IPS-18a (cell line): ENCODE measurements at regions not wholly inside any gene's neighbourhood (a gene's known extent, or its start where the extent isn't known, plus 50 kb on each side); places are given as distances from the start of the nearest gene placed in this dataset.
A peak's percentile ranks its signal among the peaks of the same experiment; 100 is the strongest.

ENCODE experiments used
- H3K27ac ChIP-seq: one replicate; pipeline ENCODE4 v1.5.1; 2013; ENCODE audit warnings: low read length
- H3K27me3 ChIP-seq: one replicate; pipeline ENCODE4 v1.6.1; 2013; ENCODE audit warnings: mild to moderate bottlenecking, low read length; ENCODE audit not compliant: control insufficient read depth, insufficient read depth
- H3K36me3 ChIP-seq: one replicate; pipeline ENCODE4 v1.6.1; 2013; ENCODE audit warnings: low read depth, low read length; ENCODE audit not compliant: control insufficient read depth
- H3K4me1 ChIP-seq: one replicate; pipeline ENCODE4 v1.6.1; 2013; ENCODE audit warnings: low read depth, low read length; ENCODE audit not compliant: control insufficient read depth
- H3K4me3 ChIP-seq: one replicate; pipeline ENCODE4 v1.5.1; 2013; ENCODE audit warnings: low read length
- H3K9ac ChIP-seq: one replicate; pipeline ENCODE4 v1.6.1; 2013; ENCODE audit warnings: mild to moderate bottlenecking, low read length, moderate library complexity
- H3K9me3 ChIP-seq: one replicate; pipeline ENCODE4 v1.6.1; 2013; ENCODE audit warnings: low read depth, low read length; ENCODE audit not compliant: control insufficient read depth

DNA sequence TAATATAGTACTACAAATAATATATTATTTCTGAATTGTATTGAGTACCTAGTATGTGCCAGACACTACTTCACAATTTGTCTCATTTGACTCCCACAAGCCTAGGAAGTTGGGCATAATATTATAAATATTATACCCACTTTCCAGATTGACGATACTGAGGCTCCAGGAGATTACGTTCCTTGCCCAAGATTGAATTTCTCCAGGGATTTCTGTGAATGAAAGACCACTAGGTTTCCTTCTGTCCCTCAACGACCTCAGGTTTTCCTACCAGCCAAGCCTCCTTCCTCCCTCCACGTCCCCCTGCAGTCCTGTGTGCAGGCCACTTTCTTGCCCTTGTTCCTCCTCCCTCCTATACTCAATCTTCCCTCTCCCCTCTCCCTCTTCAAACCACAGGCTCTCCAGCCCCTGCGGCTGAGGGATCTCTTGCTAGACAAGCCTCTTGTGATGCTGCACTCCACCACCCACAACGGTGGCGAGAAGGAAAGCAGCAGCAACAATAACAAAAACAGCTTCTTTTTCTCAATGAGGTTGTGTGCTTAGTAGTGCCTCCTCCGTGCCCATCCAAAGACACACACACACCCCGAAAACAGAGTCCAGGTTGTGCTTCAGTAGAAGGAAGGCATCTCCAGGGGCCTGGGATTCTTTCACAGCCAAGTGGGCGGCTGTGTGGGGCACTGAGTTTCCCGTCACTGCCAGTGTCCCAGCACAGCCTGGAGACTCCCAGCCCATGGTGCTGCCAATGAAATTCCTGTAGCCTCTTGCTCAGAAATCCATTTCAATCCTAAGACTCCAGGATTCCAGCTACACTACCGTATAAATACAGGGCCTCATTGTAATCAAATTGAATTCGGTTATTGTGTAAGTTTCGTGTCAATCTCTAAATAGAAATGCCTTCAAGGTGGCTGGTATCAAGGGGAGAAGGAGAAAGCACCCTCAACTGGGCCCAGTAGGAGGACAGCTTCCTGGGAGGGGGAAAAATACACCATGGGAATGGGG lies 94.4 kb downstream of the NCR2 start:
- Histone ChIP-seq H3K27me3 (peaks cover 69% of the 10 kb centered on the region), H3K9ac (no peak overlapping the region), H3K4me1 (peaks cover 26% of the 10 kb centered on the region), H3K36me3 (no peaks in the 10 kb centered on the region), H3K27ac (no peak overlapping the region), H3K9me3 (no peaks in the 10 kb centered on the region), H3K4me3 (no peak overlapping the region)

DNA sequence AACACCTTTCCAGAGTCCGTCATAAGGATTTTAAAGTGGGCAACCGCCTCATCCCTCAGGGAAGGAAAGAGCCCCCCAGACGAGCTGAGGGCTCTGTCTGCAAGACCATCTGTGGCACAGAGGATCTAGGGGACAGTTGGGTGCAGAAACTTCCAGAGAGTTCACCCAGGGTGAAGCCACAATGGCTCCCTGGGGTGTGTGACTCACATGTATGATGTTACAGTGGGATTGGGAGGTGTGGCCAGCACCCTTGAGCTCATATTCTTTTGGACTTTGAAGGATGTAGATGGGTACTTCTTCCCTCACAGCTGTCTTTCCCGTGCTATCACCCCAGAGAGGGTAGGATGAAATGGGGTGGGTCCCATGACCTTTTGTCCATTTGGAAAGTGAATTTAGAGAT lies 95.5 kb downstream of the NCR2 start:
- no peak overlapping the region for H3K4me3 ChIP-seq
- no peak overlapping the region for H3K9ac ChIP-seq
- peaks cover 58% of the 10 kb centered on the region for H3K27me3 ChIP-seq
- H3K27ac ChIP-seq: no peak overlapping the region
- H3K36me3 ChIP-seq: no peaks in the 10 kb centered on the region
- no peaks in the 10 kb centered on the region for H3K9me3 ChIP-seq
- H3K4me1 ChIP-seq: peaks cover 30% of the 10 kb centered on the region

GRCh38 chr6:41432280-41432679 lies 96.9 kb downstream of the NCR2 start:
- no peak overlapping the region for H3K27ac ChIP-seq
- no peaks in the 10 kb centered on the region for H3K36me3 ChIP-seq
- peaks cover 21% of the 10 kb centered on the region for H3K4me1 ChIP-seq
- peaks cover 44% of the 10 kb centered on the region for H3K27me3 ChIP-seq
- no peak overlapping the region for H3K4me3 ChIP-seq
- H3K9ac ChIP-seq: no peak overlapping the region
- no peaks in the 10 kb centered on the region for H3K9me3 ChIP-seq

DNA sequence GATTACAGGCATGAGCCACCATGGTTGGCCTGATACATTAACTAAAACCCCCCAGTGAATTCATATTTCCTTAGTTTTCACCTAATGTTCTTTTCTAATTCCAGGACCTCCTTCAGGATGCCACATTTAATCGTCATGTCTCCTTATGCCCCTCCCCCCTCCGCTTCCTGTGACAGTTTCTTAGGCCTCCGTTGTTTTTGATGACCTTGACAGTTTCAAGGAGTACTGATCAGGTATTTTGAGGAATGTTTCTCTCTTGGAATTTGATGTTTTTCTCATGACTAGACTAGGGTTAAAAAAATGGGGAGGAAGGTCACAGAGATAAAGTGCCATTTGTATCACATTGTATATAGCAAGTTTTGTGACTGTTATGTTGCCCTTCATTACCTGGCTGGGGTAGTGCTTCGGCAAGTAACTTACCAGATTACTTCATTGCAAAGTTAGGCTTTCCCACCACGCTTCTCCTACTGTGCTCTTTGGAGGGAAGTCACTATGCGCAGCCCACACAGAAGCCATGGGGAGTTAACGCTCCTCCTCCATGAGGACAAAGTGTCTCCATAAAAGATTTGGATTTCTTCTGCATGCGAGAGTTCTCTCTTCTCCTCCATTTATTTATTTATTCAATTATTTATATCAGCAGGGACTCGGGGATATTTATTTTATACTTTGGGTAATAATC lies 99.5 kb downstream of the NCR2 start:
- Histone ChIP-seq H3K9me3 (no peaks in the 10 kb centered on the region), H3K27me3 (peaks cover 35% of the 10 kb centered on the region), H3K36me3 (no peaks in the 10 kb centered on the region), H3K9ac (no peak overlapping the region), H3K27ac (no peak overlapping the region), H3K4me1 (peaks cover 11% of the 10 kb centered on the region), H3K4me3 (no peak overlapping the region)

DNA sequence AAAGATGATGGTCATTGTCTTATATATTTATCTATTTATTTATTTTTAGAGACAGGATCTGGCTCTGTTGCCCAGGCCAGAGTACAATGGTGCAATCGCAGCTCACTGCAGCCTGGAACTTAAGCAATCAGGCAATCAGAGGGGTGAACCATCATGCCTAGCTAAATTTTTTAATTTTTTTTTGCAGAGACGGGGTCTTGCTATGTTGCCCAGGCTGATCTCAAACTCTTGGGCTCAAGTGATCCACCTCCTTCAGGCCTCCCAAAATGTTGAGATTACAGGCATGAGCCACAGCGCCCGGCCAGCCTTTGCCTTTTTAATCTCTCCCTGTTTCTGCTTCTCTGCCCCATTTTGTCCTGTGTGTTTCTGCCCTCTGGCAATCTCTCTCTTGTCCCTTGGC lies 102.2 kb downstream of the NCR2 start:
- H3K4me1 ChIP-seq: peaks cover 15% of the 10 kb centered on the region
- peaks cover 30% of the 10 kb centered on the region for H3K27me3 ChIP-seq
- no peak overlapping the region for H3K4me3 ChIP-seq
- no peaks in the 10 kb centered on the region for H3K9me3 ChIP-seq
- no peaks in the 10 kb centered on the region for H3K36me3 ChIP-seq
- H3K9ac ChIP-seq: no peak overlapping the region
- no peak overlapping the region for H3K27ac ChIP-seq

DNA sequence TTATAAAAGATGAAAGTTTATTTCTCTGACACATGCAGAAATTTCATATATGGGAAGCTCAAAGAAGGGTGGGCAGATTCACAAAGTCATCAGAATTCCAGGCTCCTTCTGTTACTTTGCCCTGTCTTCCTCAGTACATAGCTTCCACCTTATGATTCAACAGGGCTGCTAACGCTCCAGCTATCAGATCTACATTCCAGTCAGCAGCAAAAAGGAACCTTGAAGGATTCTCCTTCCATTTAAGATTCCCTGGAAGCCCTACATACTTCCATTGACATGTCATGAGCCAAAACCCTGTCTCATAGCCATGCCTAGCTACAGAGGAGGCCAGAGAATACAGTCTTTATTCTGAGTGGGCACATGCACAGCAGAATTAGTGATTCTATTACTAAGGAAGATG lies 103.3 kb downstream of the NCR2 start:
- Histone ChIP-seq H3K27me3 (peaks cover 33% of the 10 kb centered on the region), H3K4me3 (no peak overlapping the region), H3K36me3 (no peaks in the 10 kb centered on the region), H3K4me1 (peaks cover 19% of the 10 kb centered on the region), H3K9ac (no peak overlapping the region), H3K9me3 (no peaks in the 10 kb centered on the region), H3K27ac (no peak overlapping the region)

DNA sequence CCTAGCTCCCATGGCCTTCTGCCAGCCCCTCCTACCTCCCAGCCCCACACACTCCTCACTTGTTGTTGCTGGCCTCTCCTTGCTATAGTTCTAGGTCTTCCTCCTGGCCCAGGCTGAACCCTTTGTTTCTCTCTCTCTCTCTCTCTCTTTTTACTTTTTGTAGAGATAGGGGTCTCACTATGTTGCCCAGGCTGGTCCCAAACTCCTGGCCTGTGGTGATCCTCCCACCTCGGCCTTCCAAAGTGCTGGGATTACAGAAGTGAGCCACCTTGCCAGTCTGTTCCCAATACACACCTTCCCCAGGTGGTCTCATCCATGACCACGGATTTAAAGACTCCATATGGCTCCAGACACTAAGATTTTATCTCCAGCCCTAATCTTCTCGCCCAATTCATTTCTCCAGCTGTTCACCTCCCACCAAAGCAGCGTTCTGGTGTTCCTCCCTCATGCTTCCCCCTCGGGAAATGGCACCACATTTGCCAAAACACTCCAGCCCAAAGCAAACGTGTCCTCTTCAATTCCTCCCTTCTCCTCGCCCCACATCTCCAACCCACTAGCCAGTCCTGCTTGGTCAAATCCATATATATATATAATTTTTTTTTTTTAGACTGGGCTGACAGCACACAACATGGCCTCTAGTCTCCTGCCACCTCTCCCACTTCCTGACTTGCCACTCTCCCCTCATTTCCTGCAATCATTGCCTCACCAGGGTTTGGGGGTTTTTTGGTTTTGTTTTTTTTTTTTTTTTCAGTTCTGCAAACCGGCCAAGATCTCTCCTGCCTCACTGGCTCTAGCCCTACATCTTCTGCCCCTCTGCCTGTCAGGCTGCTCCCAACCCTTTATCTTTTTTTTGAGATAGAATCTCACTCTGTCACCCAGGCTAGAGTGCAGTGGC lies 104.4 kb downstream of the NCR2 start:
- peaks cover 43% of the 10 kb centered on the region for H3K27me3 ChIP-seq

DNA sequence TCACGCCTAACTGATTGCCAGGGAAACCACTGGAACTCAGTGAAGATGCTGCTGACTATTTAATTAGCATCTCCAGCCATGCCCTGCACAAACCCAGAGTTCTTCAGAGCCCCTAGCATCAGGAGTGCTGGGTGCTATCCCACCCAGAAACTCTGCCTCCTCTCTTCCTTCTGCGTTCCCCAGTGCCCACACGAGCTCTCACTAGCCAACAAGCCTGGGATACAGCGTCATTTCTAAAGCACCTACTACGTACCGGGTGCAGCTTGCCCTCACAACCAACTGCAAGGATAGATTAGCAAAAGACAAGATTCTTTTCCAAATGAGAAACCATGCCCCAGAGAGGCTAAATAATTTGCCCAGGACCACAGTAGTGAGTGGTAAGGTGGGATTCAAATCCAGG lies 105.2 kb upstream of the FOXP4 start:
- no peak overlapping the region for H3K27ac ChIP-seq
- H3K9ac ChIP-seq: no peak overlapping the region
- H3K4me1 ChIP-seq: peaks cover 22% of the 10 kb centered on the region
- peaks cover 49% of the 10 kb centered on the region for H3K27me3 ChIP-seq
- H3K9me3 ChIP-seq: no peaks in the 10 kb centered on the region
- H3K36me3 ChIP-seq: no peaks in the 10 kb centered on the region
- no peak overlapping the region for H3K4me3 ChIP-seq

More for the DNA sequence above, 104.4 kb downstream of the NCR2 start:
- Histone ChIP-seq H3K27ac (no peak overlapping the region), H3K9ac (no peak overlapping the region), H3K36me3 (no peaks in the 10 kb centered on the region), H3K4me1 (peaks cover 27% of the 10 kb centered on the region), H3K9me3 (no peaks in the 10 kb centered on the region), H3K4me3 (no peak overlapping the region)

DNA sequence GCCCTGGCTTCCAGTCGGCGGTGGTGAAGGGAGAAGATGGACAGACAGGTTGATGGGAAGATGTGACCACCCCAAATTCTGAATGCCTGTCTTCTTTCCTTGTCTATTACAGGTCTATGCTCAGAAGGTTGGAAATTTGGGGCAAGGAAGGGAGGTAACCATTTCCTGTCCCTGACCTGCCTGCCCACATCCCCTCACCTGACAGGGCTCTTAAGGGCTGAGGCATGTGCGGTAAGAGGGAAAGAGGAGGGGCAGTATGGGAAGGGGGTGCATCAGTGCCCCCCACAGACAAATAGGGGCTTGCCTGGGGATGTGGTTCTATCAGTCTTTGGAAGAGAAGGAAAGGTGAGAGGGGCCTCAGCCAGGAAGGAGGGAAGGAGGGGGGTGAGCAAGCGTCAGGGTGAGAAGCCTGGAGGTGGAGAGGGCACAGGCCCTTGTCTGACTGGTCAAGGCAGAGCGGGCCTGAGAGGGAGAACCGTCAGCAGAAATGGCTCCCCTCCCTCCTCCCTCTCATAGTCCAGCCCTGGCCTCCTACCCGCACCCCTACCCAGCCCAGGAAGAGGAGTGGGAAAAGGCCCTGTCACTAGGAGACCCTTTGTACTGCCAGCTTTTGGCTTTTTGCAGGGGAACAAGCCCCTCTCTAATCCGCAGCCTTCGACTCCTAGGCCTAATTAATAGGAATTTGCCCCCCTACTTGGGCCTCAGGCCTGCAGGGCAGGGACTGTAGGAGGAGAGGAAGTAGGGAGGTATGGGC lies 104.4 kb upstream of the FOXP4 start:
- H3K36me3 ChIP-seq: no peaks in the 10 kb centered on the region
- peaks cover 49% of the 10 kb centered on the region for H3K27me3 ChIP-seq
- peaks cover 22% of the 10 kb centered on the region for H3K4me1 ChIP-seq
- no peak overlapping the region for H3K27ac ChIP-seq
- H3K4me3 ChIP-seq: no peak overlapping the region
- no peaks in the 10 kb centered on the region for H3K9me3 ChIP-seq
- H3K9ac ChIP-seq: no peak overlapping the region

- Histone ChIP-seq H3K9me3 (no peaks in the 10 kb centered on the region), H3K36me3 (no peaks in the 10 kb centered on the region), H3K27ac (no peak overlapping the region), H3K4me3 (peak overlapping the region; percentile 72), H3K4me1 (peaks cover 22% of the 10 kb centered on the region), H3K9ac (no peak overlapping the region), H3K27me3 (peaks cover 49% of the 10 kb centered on the region)
Observed at GRCh38 chr6:41442352-41442672, 103.9 kb upstream of the FOXP4 start.
